Esophagus muscularis mucosa (tissue), 4 donors: ENCODE measurements at regions not wholly inside any gene's neighbourhood (a gene's known extent, or its start where the extent isn't known, plus 50 kb on each side); places are given as distances from the start of the nearest gene placed in this dataset.

Experiments
- DNase-seq: peaks from one replicate; pipeline ENCODE4 v3.0.0-alpha.2; 2017; ENCODE audit errors: extremely low spot score
- H3K27ac ChIP-seq, 4 donors: fragments of 200-600 bp; sonication (generic); replicated peaks in 1 of 4; 1 replicate in 3 of 4; 2 replicates in 1 of 4; pipeline ENCODE4 v1.5.1; 2016 to 2019; ENCODE audit warnings: mild to moderate bottlenecking in 1 of 4
- H3K27me3 ChIP-seq, 4 donors: fragments of 200-600 bp; sonication (generic); one replicate each; pipeline versions ENCODE4 v1.5.1 to v1.6.0; 2016 to 2019
- H3K36me3 ChIP-seq, 4 donors: fragments of 200-600 bp; sonication (generic); one replicate each; pipeline ENCODE4 v1.5.1; 2016 to 2019
- H3K4me1 ChIP-seq, 4 donors: fragments of 200-600 bp; sonication (generic); one replicate each; pipeline ENCODE4 v1.5.1; 2016 to 2019
- H3K4me3 ChIP-seq, 4 donors: fragments of 200-600 bp; sonication (generic); 1 replicate in 2 of 4; 2 replicates in 2 of 4; pipeline ENCODE4 v1.5.1; 2016 to 2019; ENCODE audit warnings: mild to moderate bottlenecking in 4 of 4, moderate library complexity in 1 of 4
- H3K9me3 ChIP-seq, 4 donors: fragments of 200-600 bp; sonication (generic); 1 replicate in 3 of 4; 2 replicates in 1 of 4; pipeline ENCODE4 v1.5.1; 2016 to 2019
- EP300 ChIP-seq: sonication (generic); formaldehyde crosslinking; IDR thresholded peaks from one replicate; pipeline ENCODE4 v1.6.1; 2017; ENCODE audit warnings: antibody characterized with exemption
- POLR2A ChIP-seq: fragments of 450-650 bp; IDR thresholded peaks from one replicate; pipeline ENCODE4 v1.6.1; 2017; ENCODE audit warnings: antibody characterized with exemption, moderate library complexity, mild to moderate bottlenecking, low read depth
- POLR2AphosphoS5 ChIP-seq, 2 donors: sonication (generic); formaldehyde crosslinking; IDR thresholded peaks; one replicate each; pipeline ENCODE4 v1.6.1; 2017; ENCODE audit warnings: antibody characterized with exemption in 2 of 2
- WGBS: methylation state at CpG from one replicate; pipeline ENCODE4 v1.1.5; 2018; 5-methylcytosine and 5-hydroxymethylcytosine counted together
- intact Hi-C: fragments of 100-400 bp; cut with DNase I; formaldehyde crosslinking; loops from one replicate; pipeline ENCODE4 v1.15.1; 2023
- TF ChIP-seq, protein P1 (sequence below), 3 experiments: fragments of 200-600 bp in 2 of 3; fragments of 450-650 bp in 1 of 3; sonication (generic) in 2 of 3; IDR thresholded peaks; one replicate each; pipeline ENCODE4 v1.5.1; 2017 to 2019; ENCODE audit warnings: antibody characterized with exemption in 3 of 3, mild to moderate bottlenecking in 2 of 3, moderate library complexity in 1 of 3

DNA sequence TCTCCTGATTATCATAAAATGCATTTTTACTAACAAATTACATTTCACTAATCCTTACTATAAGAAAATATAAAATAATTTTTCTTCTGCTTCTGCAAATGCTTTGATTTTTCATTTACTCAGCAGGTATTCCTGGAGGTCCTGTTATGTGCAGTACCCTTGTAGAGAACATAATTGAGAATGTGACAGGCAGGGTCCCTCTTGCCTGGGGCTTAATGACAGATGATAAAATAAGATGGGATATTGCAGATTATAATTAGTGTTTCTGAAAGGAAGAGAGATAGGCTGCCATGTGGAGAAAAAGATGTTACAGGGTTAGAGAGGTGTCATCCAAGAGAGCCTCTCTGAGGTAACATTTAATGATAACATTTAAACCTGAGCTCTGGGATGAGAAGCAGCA lies 128.9 kb downstream of the MAD2L1 start:
- no peak for TF ChIP-seq POLR2A
- no peak for TF ChIP-seq EP300
- TF ChIP-seq, protein P1, sequence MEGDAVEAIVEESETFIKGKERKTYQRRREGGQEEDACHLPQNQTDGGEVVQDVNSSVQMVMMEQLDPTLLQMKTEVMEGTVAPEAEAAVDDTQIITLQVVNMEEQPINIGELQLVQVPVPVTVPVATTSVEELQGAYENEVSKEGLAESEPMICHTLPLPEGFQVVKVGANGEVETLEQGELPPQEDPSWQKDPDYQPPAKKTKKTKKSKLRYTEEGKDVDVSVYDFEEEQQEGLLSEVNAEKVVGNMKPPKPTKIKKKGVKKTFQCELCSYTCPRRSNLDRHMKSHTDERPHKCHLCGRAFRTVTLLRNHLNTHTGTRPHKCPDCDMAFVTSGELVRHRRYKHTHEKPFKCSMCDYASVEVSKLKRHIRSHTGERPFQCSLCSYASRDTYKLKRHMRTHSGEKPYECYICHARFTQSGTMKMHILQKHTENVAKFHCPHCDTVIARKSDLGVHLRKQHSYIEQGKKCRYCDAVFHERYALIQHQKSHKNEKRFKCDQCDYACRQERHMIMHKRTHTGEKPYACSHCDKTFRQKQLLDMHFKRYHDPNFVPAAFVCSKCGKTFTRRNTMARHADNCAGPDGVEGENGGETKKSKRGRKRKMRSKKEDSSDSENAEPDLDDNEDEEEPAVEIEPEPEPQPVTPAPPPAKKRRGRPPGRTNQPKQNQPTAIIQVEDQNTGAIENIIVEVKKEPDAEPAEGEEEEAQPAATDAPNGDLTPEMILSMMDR (IDR thresholded peaks at IDR 0.05): no peak
- TF ChIP-seq POLR2AphosphoS5 (IDR thresholded peaks at IDR 0.05): no peak
- peaks cover 0 to 12% (median 5%) of the 10 kb centered on the region in 4 donors for H3K4me1 ChIP-seq
- H3K4me3 ChIP-seq: no peak overlapping the region
- no peaks in the 10 kb centered on the region for H3K36me3 ChIP-seq
- H3K9me3 ChIP-seq: no peaks in the 10 kb centered on the region
- H3K27ac ChIP-seq: no peak overlapping the region
- intact Hi-C loops: no loop called here
- no peak for DNase-seq
- H3K27me3 ChIP-seq: no peaks in the 10 kb centered on the region

DNA sequence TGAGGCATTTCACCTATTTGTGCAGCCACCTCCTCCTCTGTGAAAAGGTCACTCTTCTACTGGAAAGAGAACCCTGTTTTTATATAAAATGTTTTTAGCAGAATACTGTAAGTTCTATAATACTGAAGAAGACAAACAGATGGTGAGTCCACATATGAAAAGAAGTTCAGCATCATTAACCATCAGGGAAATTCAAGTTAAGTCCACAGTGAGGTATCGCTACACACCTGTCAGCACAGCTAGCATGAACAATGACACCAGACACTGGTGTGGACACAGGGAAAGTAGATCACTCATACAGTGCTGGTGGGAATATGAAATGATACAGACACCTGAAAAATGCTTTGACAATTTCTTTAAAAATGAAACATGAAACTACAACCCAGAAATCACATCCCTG lies 133.0 kb downstream of the MAD2L1 start:
- peaks cover 0 to under 1% (median 0%) of the 10 kb centered on the region in 4 donors for H3K4me1 ChIP-seq
- no peaks in the 10 kb centered on the region for H3K36me3 ChIP-seq
- H3K27ac ChIP-seq: no peak overlapping the region
- intact Hi-C loops: no loop called here
- H3K27me3 ChIP-seq: no peaks in the 10 kb centered on the region
- WGBS: 100% methylated on average over 1 of the region's 1 CpG
- TF ChIP-seq POLR2A (no peak), POLR2AphosphoS5 (IDR thresholded peaks at IDR 0.05) (no peak), EP300 (no peak)
- TF ChIP-seq, protein P1 (IDR thresholded peaks at IDR 0.05): no peak
- H3K4me3 ChIP-seq: no peak overlapping the region
- no peaks in the 10 kb centered on the region for H3K9me3 ChIP-seq
- no peak for DNase-seq

DNA sequence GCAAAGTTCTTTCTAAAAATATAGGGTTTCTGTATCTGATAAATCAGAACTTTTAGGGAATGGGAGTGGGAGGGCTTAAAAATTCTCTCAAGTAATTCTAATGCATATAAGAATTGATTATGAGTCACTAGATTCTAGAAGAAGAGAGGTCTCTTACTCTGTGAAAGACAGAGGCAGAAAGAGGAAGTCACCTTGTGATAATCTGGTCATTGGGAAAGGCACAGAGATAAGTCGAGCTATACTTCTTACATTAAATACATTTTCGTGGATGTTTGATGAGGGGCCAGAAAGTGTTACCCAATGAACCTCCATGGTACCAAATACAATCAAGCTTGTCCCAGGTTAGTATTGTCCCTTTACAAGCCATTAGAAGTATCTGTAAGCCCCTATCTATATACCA lies 134.4 kb downstream of the MAD2L1 start:
- no peaks in the 10 kb centered on the region for H3K9me3 ChIP-seq
- no peaks in the 10 kb centered on the region for H3K4me1 ChIP-seq
- no peaks in the 10 kb centered on the region for H3K36me3 ChIP-seq
- H3K27me3 ChIP-seq: no peaks in the 10 kb centered on the region
- H3K27ac ChIP-seq: no peak overlapping the region
- no peak for DNase-seq
- intact Hi-C loops: no loop called here
- no peak overlapping the region for H3K4me3 ChIP-seq
- no peak for TF ChIP-seq POLR2A
- WGBS: 92% methylated on average over 2 of the region's 2 CpGs

DNA sequence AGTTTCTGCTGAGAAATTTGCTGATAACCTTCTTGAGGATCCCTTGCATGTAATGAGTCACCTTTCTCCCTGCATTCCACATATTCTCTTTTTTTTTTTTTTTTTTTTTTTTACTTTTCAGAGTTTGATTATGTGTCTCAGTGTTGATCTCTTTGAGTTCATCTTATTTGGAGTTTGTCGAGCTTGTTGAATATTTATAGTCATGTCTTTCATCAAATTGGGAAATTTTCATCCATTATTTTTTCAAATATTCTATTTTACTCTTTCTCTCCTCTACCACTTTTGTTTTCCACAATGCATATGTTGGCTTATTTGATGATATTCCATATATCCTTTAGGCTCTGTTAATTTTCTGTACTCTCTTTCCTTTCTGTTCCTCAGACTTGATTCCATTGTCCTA lies 136.1 kb downstream of the MAD2L1 start:
- Histone ChIP-seq H3K27ac (no peak overlapping the region), H3K9me3 (no peaks in the 10 kb centered on the region), H3K4me3 (no peak overlapping the region), H3K27me3 (no peaks in the 10 kb centered on the region), H3K4me1 (no peaks in the 10 kb centered on the region), H3K36me3 (no peaks in the 10 kb centered on the region)
- WGBS: 83% methylated on average over 1 of the region's 1 CpG
- DNase-seq: no peak
- TF ChIP-seq POLR2A (no peak), EP300 (no peak), POLR2AphosphoS5 (IDR thresholded peaks at IDR 0.05) (no peak)
- TF ChIP-seq, protein P1 (IDR thresholded peaks at IDR 0.05): no peak
- intact Hi-C loops: no loop called here

DNA sequence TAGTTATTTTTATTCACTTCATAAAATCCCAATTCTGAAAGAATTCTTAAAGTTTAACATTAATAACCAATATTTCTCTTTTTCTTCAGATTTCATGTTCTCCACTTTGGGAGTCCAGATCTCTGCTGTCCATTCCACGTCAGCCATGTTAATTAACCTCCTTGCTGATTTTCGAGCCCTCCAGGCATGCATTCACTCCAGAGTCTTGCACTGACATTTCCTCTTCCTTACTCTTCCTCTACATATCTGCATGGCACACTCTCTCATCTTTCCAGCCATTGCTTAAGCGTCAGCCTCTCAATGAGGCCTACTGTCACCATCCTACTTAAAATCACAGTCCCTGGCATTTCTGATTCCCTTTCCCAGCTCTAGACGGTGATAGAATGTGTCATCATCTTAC lies 144.8 kb downstream of the MAD2L1 start:
- peaks cover 0 to 3% (median 0%) of the 10 kb centered on the region in 4 donors for H3K9me3 ChIP-seq
- H3K27ac ChIP-seq: no peak overlapping the region
- intact Hi-C loops: no loop called here
- peaks cover 0 to 3% (median 0%) of the 10 kb centered on the region in 4 donors for H3K4me1 ChIP-seq
- no peaks in the 10 kb centered on the region for H3K27me3 ChIP-seq
- TF ChIP-seq EP300 (no peak), POLR2AphosphoS5 (IDR thresholded peaks at IDR 0.05) (no peak), POLR2A (no peak)
- TF ChIP-seq, protein P1 (IDR thresholded peaks at IDR 0.05): no peak
- no peak for DNase-seq
- no peaks in the 10 kb centered on the region for H3K36me3 ChIP-seq
- no peak overlapping the region for H3K4me3 ChIP-seq
- 91% methylated on average over 4 of the region's 4 CpGs for WGBS
